ENCODE measurements at regions not wholly inside any gene's neighbourhood (a gene's known extent, or its start where the extent isn't known, plus 50 kb on each side); places are given as distances from the start of the nearest gene placed in this dataset.

- Histone ChIP-seq H3K27ac (ENCODE audit: low read depth, low read length) (0 out of 2 replicates have a peak overlapping the region, but pooled peaks have one; percentile 34), H3K4me2 (ENCODE audit: insufficient read depth in 1 of 2, low read depth in 2 of 2, low read length in 2 of 2) (0 out of 4 replicates have a peak overlapping the region, but pooled peaks of 1 of the 2 experiments have one; percentile 8), H2BK5ac (ENCODE audit: low read depth, low read length) (no peak overlapping the region), H3K18ac (ENCODE audit: extremely low read depth, low read length) (no peak overlapping the region; the same call in 1 of the 2 replicates), H3K9ac (replicated peaks in 1 of 4; ENCODE audit: extremely low read depth in 1 of 4, low read depth in 3 of 4, low read length in 3 of 4) (no peak overlapping the region), H3K23me2 (ENCODE audit: low read depth, low read length) (no peaks in the 10 kb centered on the region; the same call in 1 of the 2 replicates), H4K8ac (ENCODE audit: extremely low read depth, insufficient read depth, low read length) (peak overlapping the region; percentile 90), H3K36me3 (ENCODE audit: control insufficient read depth in 2 of 4, insufficient read depth in 4 of 4, low read length in 3 of 4) (no peaks in the 10 kb centered on the region), H3K27me3 (replicated peaks in 1 of 4; ENCODE audit: control insufficient read depth in 3 of 4, extremely low read depth in 1 of 4, insufficient read depth in 3 of 4, low read length in 3 of 4) (no peaks in the 10 kb centered on the region), H2AK5ac (ENCODE audit: low read depth, low read length) (no peak overlapping the region), H2AFZ (ENCODE audit: low read length) (no peak overlapping the region), H3K79me1 (ENCODE audit: low read depth, low read length) (no peaks in the 10 kb centered on the region), H3K4ac (replicated peaks; ENCODE audit: insufficient read length, low read depth, low read length) (peak overlapping the region; percentile 25), H2BK12ac (ENCODE audit: low read depth, low read length) (no peak overlapping the region), H3K4me3 (ENCODE audit: extremely low read depth in 1 of 4, insufficient read depth in 2 of 4, low read depth in 3 of 4, low read length in 4 of 4) (no peak overlapping the region), H3K4me1 (replicated peaks in 1 of 4; ENCODE audit: control insufficient read depth in 3 of 4, insufficient read depth in 4 of 4, low read length in 3 of 4) (peaks cover 0 to 7% (median 6%) of the 10 kb centered on the region in 4 experiments; a peak in 6 of 7 replicates), H2BK20ac (ENCODE audit: low read length) (no peak overlapping the region), H3K79me2 (ENCODE audit: control insufficient read depth in 1 of 2, insufficient read depth in 2 of 2, low read length in 2 of 2) (no peaks in the 10 kb centered on the region), H3K23ac (ENCODE audit: insufficient read length) (no peak overlapping the region), H4K20me1 (replicated peaks in 1 of 2; ENCODE audit: control insufficient read depth in 1 of 2, insufficient read depth in 2 of 2, low read length in 2 of 2) (no peaks in the 10 kb centered on the region), H2BK120ac (replicated peaks; ENCODE audit: low read depth, low read length) (no peak overlapping the region), H2BK15ac (ENCODE audit: low read length) (peak overlapping the region; percentile 16; the same call in 1 of the 2 replicates), H3K14ac (ENCODE audit: insufficient read length) (no peak overlapping the region), H4K91ac (replicated peaks; ENCODE audit: insufficient read length, low read length) (no peak overlapping the region), H3K9me3 (ENCODE audit: insufficient read depth in 2 of 2, low read depth in 1 of 2, low read length in 1 of 2) (0 out of 4 replicates have a peak, but pooled peaks cover 2 to 3% of the 10 kb centered on the region in 2 experiments), H3K56ac (replicated peaks; ENCODE audit: insufficient read length, low read depth, low read length) (no peak overlapping the region), H4K5ac (ENCODE audit: insufficient read length, low read depth, low read length) (no peak overlapping the region)
- ChIA-PET CTCF (ENCODE audit: partially characterized antibody) (interaction anchor here (0.5 to 9.6 kb wide), 63 partner anchors 9 to 1781 kb away, joined by 3 to 285 read pairs (median 4); no protein-coding TSS in a partner anchor), POLR2A (ENCODE audit: partially characterized antibody) (interaction anchor here (0.9 to 3.0 kb wide), 5 partner anchors 11 to 452 kb away, joined by 3 to 15 read pairs (median 4); partner anchors contain the start of gene CCDC63)
- FAIRE-seq (no peak), DNase-seq (ENCODE audit: low read depth in 1 of 2, low spot score in 2 of 2) (peak; percentile 41 to 87)
- 60% methylated on average over 14 of the region's 14 CpGs; no CpG with 5 or more reads in 1 of the 2 experiments for WGBS, 2 experiments (ENCODE audit: extremely low coverage in 1 of 2, insufficient coverage in 1 of 2, insufficient read length in 1 of 2, insufficient replicate concordance in 2 of 2, low coverage in 1 of 2, low lambda C conversion rate in 2 of 2, missing lambda C conversion rate in 1 of 2)
- TF ChIP-seq TCF12 (IDR thresholded peaks at IDR 0.05; ENCODE audit: low read depth, low read length) (no peak), JUN (IDR thresholded peaks at IDR 0.05; ENCODE audit: low read depth, low read length) (no peak), YY1 (IDR thresholded peaks at IDR 0.05; ENCODE audit: low read depth, low read length) (peak; percentile 56; the same call in 1 of the 2 replicates), KDM4A (IDR thresholded peaks at IDR 0.05; ENCODE audit: low read depth, low read length, severe bottlenecking) (no peak), RAD21 (IDR thresholded peaks at IDR 0.05 in 1 of 2, conservative IDR thresholded peaks at IDR 0.05 in 1 of 2; ENCODE audit: low read depth in 2 of 2, low read length in 2 of 2) (peak; percentile 67 to 79), NRF1 (IDR thresholded peaks at IDR 0.05; ENCODE audit: low read depth, low read length) (no peak)
- TF ChIP-seq, protein P1, sequence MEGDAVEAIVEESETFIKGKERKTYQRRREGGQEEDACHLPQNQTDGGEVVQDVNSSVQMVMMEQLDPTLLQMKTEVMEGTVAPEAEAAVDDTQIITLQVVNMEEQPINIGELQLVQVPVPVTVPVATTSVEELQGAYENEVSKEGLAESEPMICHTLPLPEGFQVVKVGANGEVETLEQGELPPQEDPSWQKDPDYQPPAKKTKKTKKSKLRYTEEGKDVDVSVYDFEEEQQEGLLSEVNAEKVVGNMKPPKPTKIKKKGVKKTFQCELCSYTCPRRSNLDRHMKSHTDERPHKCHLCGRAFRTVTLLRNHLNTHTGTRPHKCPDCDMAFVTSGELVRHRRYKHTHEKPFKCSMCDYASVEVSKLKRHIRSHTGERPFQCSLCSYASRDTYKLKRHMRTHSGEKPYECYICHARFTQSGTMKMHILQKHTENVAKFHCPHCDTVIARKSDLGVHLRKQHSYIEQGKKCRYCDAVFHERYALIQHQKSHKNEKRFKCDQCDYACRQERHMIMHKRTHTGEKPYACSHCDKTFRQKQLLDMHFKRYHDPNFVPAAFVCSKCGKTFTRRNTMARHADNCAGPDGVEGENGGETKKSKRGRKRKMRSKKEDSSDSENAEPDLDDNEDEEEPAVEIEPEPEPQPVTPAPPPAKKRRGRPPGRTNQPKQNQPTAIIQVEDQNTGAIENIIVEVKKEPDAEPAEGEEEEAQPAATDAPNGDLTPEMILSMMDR (IDR thresholded peaks at IDR 0.05; ENCODE audit: control extremely low read depth in 1 of 3, insufficient read depth in 1 of 3, low read depth in 1 of 3, low read length in 3 of 3): peak; percentile 91 to 99 (median 95)
These were observed 70.1 kb downstream of the PHETA1 start for GRCh38 chr12:111298582-111299436.
